Upper lobe of right lung (tissue), 1 donor: ENCODE measurements at regions not wholly inside any gene's neighbourhood (a gene's known extent, or its start where the extent isn't known, plus 50 kb on each side); places are given as distances from the start of the nearest gene placed in this dataset.

Experiments used
- ATAC-seq: fragments of 200-7000 bp; cut with Tn5 transposase; one replicate; pipeline ENCODE4 v1.9.1; 2020; ENCODE audit warnings: mild to moderate bottlenecking, moderate library complexity
- DNase-seq: peaks from one replicate; pipeline ENCODE4 v3.0.0-alpha.2; 2020
- H3K27ac ChIP-seq: fragments of 200-600 bp; one replicate; pipeline ENCODE4 v1.8.0; 2022
- H3K27me3 ChIP-seq: fragments of 200-600 bp; one replicate; pipeline ENCODE4 v1.8.0; 2022; ENCODE audit warnings: mild to moderate bottlenecking
- H3K36me3 ChIP-seq: fragments of 200-600 bp; one replicate; pipeline ENCODE4 v1.8.0; 2022
- H3K4me1 ChIP-seq: fragments of 200-600 bp; one replicate; pipeline ENCODE4 v1.8.0; 2022
- H3K4me3 ChIP-seq: fragments of 200-600 bp; one replicate; pipeline ENCODE4 v1.8.0; 2022; ENCODE audit warnings: mild to moderate bottlenecking
- H3K9me3 ChIP-seq: fragments of 200-600 bp; one replicate; pipeline ENCODE4 v1.8.0; 2022
- CTCF ChIP-seq: fragments of 200-600 bp; IDR thresholded peaks from one replicate; pipeline ENCODE4 v1.8.0; 2022; ENCODE audit warnings: antibody characterized with exemption
- intact Hi-C: fragments of 100-400 bp; cut with DNase I; formaldehyde crosslinking; loops from one replicate; pipeline ENCODE4 v1.11.0; 2022
- donor health status: DM: no; HTN: yes; CAD: no; lungs with severe emphysema.

GRCh38 chr6:139824864-139825263 is 450.4 kb upstream of the CITED2 start:
- ATAC-seq (no peak), DNase-seq (no peak)
- TF ChIP-seq CTCF, result no peak
- Histone ChIP-seq H3K27ac (no peak overlapping the region), H3K4me1 (no peaks in the 10 kb centered on the region), H3K4me3 (no peak overlapping the region), H3K36me3 (no peaks in the 10 kb centered on the region), H3K27me3 (no peaks in the 10 kb centered on the region), H3K9me3 (no peaks in the 10 kb centered on the region)
- intact Hi-C loops, result no loop called here

GRCh38 chr6:139823808-139824126 is 449.3 kb upstream of the CITED2 start:
- ATAC-seq, result no peak
- no peak for DNase-seq
- H3K4me1 ChIP-seq, result no peaks in the 10 kb centered on the region
- no peak overlapping the region for H3K27ac ChIP-seq
- no peak for TF ChIP-seq CTCF
- intact Hi-C loops, result no loop called here
- H3K4me3 ChIP-seq, result no peak overlapping the region
- no peaks in the 10 kb centered on the region for H3K36me3 ChIP-seq
- H3K9me3 ChIP-seq, result no peaks in the 10 kb centered on the region
- H3K27me3 ChIP-seq, result no peaks in the 10 kb centered on the region

GRCh38 chr6:139823099-139823807 is 448.8 kb upstream of the CITED2 start:
- H3K4me3 ChIP-seq, result no peak overlapping the region
- intact Hi-C loops, result no loop called here
- ATAC-seq, result no peak
- no peaks in the 10 kb centered on the region for H3K9me3 ChIP-seq
- no peaks in the 10 kb centered on the region for H3K36me3 ChIP-seq
- H3K4me1 ChIP-seq, result no peaks in the 10 kb centered on the region
- TF ChIP-seq CTCF, result no peak
- DNase-seq, result no peak
- H3K27ac ChIP-seq, result no peak overlapping the region
- no peaks in the 10 kb centered on the region for H3K27me3 ChIP-seq

- no peak overlapping the region for H3K4me3 ChIP-seq
- intact Hi-C loops, result no loop called here
- no peaks in the 10 kb centered on the region for H3K27me3 ChIP-seq
- no peaks in the 10 kb centered on the region for H3K9me3 ChIP-seq
- H3K27ac ChIP-seq, result no peak overlapping the region
- H3K4me1 ChIP-seq, result no peaks in the 10 kb centered on the region
- no peak for TF ChIP-seq CTCF
- ATAC-seq (no peak), DNase-seq (no peak)
- no peaks in the 10 kb centered on the region for H3K36me3 ChIP-seq
Measured at GRCh38 chr6:139821676-139822223, 447.3 kb upstream of the CITED2 start.

- no peaks in the 10 kb centered on the region for H3K4me1 ChIP-seq
- H3K27ac ChIP-seq, result no peak overlapping the region
- no peak for TF ChIP-seq CTCF
- ATAC-seq (no peak), DNase-seq (no peak)
- intact Hi-C loops, result no loop called here
- no peak overlapping the region for H3K4me3 ChIP-seq
- no peaks in the 10 kb centered on the region for H3K27me3 ChIP-seq
- no peaks in the 10 kb centered on the region for H3K9me3 ChIP-seq
- H3K36me3 ChIP-seq, result no peaks in the 10 kb centered on the region
Measured at GRCh38 chr6:139820210-139820609, 445.8 kb upstream of the CITED2 start.

- no peaks in the 10 kb centered on the region for H3K36me3 ChIP-seq
- no peaks in the 10 kb centered on the region for H3K27me3 ChIP-seq
- H3K4me3 ChIP-seq, result no peak overlapping the region
- no peaks in the 10 kb centered on the region for H3K9me3 ChIP-seq
- no peak for DNase-seq
- intact Hi-C loops, result no loop called here
- H3K27ac ChIP-seq, result no peak overlapping the region
- H3K4me1 ChIP-seq, result no peaks in the 10 kb centered on the region
- no peak for TF ChIP-seq CTCF
- ATAC-seq, result no peak
Measured at GRCh38 chr6:139819776-139820175, 445.3 kb upstream of the CITED2 start.
